ENCODE measurements at regions not wholly inside any gene's neighbourhood (a gene's known extent, or its start where the extent isn't known, plus 50 kb on each side); places are given as distances from the start of the nearest gene placed in this dataset.

DNA sequence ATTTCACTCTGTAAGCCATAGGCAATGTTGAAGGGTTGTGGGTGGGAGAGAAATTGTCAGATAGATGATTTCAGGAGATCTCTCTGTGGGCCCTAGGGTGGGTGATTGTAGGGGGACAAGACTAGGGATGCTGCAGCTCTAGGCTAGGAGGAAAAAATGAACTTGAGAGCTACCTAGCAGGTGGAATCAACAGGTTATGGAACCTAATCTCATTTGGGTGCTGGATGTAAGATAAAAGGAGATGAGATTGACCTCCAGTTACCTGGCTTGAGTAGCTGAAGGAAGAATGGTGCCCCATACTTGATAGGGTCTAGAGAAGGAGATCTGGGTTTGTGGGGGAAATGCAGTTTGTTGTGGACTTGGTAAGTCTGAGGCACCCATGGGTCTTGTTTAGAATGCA is 396.5 kb downstream of the RRAGC start:
- Mint-ChIP-seq H3K27ac (no peak overlapping the region), H3K4me3 (no peak overlapping the region), H3K4me1 (ENCODE audit: low read depth) (no peaks in the 10 kb centered on the region), H3K36me3 (ENCODE audit: low read depth) (no peaks in the 10 kb centered on the region), H3K9me3 (no peaks in the 10 kb centered on the region), H3K27me3 (peaks cover 29% of the 10 kb centered on the region)
- no peak for DNase-seq

DNA sequence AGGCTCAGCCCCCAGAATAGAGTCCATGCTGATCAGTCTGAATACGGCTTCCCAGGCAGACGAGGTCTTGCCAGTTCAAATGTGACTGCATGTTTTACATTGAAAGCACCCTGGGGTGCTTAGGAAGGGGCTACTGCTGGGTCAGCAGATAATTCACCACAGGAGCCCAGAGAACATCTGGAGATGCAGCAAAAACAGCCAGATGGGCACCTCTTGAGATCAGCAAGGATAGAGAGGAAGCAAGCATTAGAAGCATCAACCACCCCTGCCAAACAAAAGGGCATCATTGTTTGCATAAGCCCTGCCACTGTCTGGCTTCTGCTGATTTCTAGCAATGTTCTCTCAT is 403.1 kb downstream of the RRAGC start:
- no peak for DNase-seq
- Mint-ChIP-seq H3K36me3 (ENCODE audit: low read depth) (no peaks in the 10 kb centered on the region), H3K27me3 (peaks cover 20% of the 10 kb centered on the region), H3K4me3 (no peak overlapping the region), H3K4me1 (ENCODE audit: low read depth) (no peaks in the 10 kb centered on the region), H3K9me3 (no peaks in the 10 kb centered on the region), H3K27ac (no peak overlapping the region)

DNA sequence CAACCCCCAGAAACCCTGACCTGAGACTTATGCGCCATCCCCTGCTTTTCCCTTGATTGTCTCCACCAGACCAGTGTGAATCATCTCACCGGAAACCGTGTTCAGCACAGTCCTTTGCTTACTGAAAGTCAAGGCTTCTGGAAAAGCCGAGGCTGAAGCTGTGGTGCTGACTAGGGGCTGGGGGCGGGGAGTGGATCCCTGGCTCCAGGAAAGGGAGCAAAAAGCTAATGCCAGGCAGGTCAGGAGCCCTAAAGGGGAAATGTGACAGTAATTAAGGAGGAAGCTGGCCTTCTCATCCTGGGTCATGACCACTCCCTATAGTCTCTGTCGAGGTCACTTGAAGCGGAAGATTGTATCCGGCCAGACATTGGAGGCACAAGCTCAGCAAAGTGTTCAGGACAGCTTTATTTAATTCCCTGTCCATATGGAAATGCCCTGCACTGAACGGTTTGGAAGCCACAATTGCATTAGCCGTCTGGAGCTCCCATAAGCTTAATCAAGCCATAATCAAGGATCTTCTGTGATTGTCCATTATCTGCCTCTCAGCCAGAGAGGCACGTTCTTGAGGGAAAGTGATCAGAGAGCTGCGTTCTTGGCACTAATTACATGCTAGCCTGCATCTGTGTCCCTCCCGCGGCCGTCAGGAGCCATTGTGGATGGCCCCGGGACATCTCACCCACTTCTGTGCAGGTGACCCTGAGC is 403.6 kb downstream of the RRAGC start:
- no peak overlapping the region for H3K27ac Mint-ChIP-seq
- H3K4me3 Mint-ChIP-seq, result no peak overlapping the region

DNA sequence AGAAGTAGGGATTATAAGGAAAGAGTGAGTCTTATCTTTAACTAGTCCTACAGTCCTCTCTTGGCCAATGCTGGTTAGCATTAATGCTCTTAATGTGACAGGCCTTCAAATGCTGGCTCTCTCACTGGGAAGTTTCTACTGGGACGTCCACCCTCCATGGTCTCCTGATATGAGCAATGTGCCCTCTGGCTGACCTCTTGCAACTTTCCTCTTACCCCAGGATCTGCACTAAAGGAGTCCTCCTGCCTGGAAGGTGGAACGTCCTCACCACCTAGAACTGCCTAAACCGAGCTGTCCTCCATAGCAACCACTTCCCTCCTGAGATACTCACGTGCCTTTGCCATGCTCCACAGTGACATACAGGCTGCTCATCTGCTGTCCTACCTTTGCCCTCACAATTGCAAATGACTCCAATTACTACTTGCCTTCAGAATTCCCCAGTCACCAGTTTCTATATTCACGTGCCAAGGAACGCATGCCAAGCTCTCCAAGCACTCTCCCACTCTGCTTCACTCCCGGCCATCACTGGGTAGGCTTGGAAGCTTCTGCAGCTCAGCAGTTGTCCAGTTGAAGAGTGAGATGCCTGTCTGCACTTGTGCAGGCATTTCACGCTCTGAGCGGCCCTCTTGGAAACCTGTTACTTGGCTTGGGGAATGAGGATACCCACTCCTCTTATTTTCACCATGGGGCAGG is 404.7 kb downstream of the RRAGC start:
- H3K4me3 Mint-ChIP-seq, result no peak overlapping the region
- H3K27ac Mint-ChIP-seq, result no peak overlapping the region
- peaks cover 18% of the 10 kb centered on the region for H3K27me3 Mint-ChIP-seq
- H3K36me3 Mint-ChIP-seq (ENCODE audit: low read depth), result no peaks in the 10 kb centered on the region
- H3K9me3 Mint-ChIP-seq, result no peaks in the 10 kb centered on the region
- no peaks in the 10 kb centered on the region for H3K4me1 Mint-ChIP-seq (ENCODE audit: low read depth)
- DNase-seq, result no peak

More for the DNA sequence above, 403.6 kb downstream of the RRAGC start:
- Mint-ChIP-seq H3K27me3 (peaks cover 20% of the 10 kb centered on the region), H3K4me1 (ENCODE audit: low read depth) (no peaks in the 10 kb centered on the region), H3K36me3 (ENCODE audit: low read depth) (no peaks in the 10 kb centered on the region), H3K9me3 (no peaks in the 10 kb centered on the region)
- no peak for DNase-seq

DNA sequence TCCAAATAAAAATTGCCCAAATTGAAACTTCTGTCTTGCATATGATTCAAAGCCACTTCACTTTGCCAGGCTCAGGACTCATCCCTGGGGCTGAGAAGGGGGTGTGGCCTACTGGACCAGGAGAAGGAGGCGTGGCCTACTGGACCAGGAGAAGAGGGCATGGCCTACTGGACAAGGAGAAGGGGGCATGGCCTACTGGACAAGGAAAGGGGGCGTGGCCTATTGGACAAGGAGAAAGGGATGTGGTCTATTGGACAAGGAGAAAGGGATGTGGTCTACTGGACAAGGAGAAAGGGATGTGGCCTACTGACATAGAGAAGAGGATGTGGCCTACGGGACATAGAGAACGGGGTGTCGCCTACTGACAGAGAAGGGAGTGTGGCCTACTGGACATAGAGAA is 405.3 kb downstream of the RRAGC start:
- Mint-ChIP-seq H3K36me3 (ENCODE audit: low read depth) (no peaks in the 10 kb centered on the region), H3K9me3 (no peaks in the 10 kb centered on the region), H3K27me3 (peaks cover 14% of the 10 kb centered on the region), H3K27ac (no peak overlapping the region), H3K4me3 (no peak overlapping the region), H3K4me1 (ENCODE audit: low read depth) (no peaks in the 10 kb centered on the region)
- DNase-seq, result no peak

DNA sequence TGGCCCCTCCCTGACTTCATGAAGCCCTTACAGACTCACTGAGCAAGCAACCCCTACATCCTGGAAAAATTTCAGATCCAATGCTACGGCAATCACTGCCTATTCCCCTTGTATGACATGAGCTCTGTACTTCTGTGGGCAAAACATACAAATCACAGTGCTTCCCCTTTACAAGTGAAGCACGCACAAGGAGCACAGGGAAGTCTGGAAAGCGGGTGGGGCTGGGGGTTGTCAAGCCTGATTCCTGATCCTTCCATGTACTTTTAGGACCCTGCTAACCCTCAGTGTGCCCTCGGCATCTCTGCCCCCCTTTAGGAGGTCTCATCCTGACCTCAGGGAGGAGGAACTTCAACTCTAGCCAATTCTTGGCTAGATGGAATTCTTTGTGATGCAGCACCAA is 405.7 kb upstream of the POU3F1 start:
- DNase-seq, result no peak
- no peaks in the 10 kb centered on the region for H3K9me3 Mint-ChIP-seq
- no peaks in the 10 kb centered on the region for H3K4me1 Mint-ChIP-seq (ENCODE audit: low read depth)
- peaks cover 14% of the 10 kb centered on the region for H3K27me3 Mint-ChIP-seq
- H3K4me3 Mint-ChIP-seq, result no peak overlapping the region
- no peaks in the 10 kb centered on the region for H3K36me3 Mint-ChIP-seq (ENCODE audit: low read depth)
- no peak overlapping the region for H3K27ac Mint-ChIP-seq

DNA sequence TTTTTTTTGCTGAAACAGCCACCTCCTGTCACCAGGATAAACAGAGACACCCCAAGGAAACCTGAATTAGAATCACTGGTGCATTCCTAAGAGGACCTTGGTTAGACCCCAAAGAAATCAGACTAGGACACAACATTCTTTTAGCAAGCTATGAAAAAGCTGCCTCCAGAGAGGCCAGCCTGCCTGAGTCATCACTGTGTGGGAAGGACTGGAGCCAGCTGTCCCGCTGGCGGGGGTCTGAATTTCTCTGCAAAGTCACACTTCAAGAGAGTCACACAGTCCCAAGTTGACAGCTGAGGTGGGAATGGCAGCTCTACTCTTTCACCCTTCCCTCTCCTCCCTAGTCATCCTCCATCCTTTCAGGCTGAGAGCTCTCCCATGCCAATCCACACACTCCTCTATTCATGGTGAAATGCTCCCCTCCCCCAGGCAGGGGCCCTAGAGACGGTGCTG is 405.0 kb upstream of the POU3F1 start:
- Mint-ChIP-seq H3K27ac (no peak overlapping the region), H3K27me3 (peaks cover 18% of the 10 kb centered on the region), H3K36me3 (ENCODE audit: low read depth) (no peaks in the 10 kb centered on the region)

DNA sequence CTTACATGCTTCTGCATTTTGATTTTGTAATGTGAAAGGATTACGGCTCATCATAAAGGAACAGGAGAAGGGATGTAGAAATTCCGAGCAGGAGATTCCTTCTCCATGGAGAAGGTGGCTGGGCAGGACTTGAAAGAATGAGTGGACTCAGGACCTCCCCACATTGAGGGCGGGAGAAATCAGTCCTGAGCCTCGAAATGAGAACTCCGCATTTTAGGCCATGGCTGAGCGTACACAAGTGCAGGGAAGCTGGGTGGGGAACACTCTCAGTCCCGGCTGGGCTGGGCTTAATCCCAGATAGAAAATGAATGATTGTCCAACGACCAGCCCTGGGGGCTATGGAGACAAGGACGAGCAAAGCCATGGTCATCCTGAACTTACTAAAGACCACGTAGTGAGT is 402.3 kb upstream of the POU3F1 start:
- no peaks in the 10 kb centered on the region for H3K4me1 Mint-ChIP-seq (ENCODE audit: low read depth)
- no peak overlapping the region for H3K27ac Mint-ChIP-seq
- no peak for DNase-seq
- no peaks in the 10 kb centered on the region for H3K9me3 Mint-ChIP-seq
- H3K4me3 Mint-ChIP-seq, result no peak overlapping the region
- no peaks in the 10 kb centered on the region for H3K36me3 Mint-ChIP-seq (ENCODE audit: low read depth)
- peaks cover 41% of the 10 kb centered on the region for H3K27me3 Mint-ChIP-seq

More for the DNA sequence above, 405.0 kb upstream of the POU3F1 start:
- Mint-ChIP-seq H3K4me3 (no peak overlapping the region), H3K9me3 (no peaks in the 10 kb centered on the region), H3K4me1 (ENCODE audit: low read depth) (no peaks in the 10 kb centered on the region)
- no peak for DNase-seq

DNA sequence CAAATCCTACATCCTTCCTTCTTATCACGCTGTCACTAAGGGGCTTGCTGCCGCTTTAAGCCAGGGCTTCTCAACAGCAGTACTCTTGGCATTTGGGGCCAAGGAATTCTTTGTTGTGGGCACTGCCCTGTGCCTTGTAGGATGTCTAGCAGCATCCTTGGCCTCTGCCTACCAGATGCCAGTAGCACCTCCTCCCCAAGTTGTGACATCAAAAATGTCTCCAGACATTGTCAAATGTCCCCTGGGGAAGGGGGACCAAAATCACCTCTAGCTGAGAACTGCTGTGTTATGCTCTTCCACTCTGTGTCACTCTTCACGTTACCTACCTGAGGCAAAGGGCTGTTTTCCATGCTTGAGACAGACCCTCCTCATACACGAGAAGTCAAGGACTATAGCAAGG is 400.3 kb upstream of the POU3F1 start:
- DNase-seq, result no peak
- Mint-ChIP-seq H3K4me3 (no peak overlapping the region), H3K4me1 (ENCODE audit: low read depth) (no peaks in the 10 kb centered on the region), H3K9me3 (peaks cover 1% of the 10 kb centered on the region), H3K27ac (no peak overlapping the region), H3K36me3 (ENCODE audit: low read depth) (no peaks in the 10 kb centered on the region), H3K27me3 (peaks cover 46% of the 10 kb centered on the region)

DNA sequence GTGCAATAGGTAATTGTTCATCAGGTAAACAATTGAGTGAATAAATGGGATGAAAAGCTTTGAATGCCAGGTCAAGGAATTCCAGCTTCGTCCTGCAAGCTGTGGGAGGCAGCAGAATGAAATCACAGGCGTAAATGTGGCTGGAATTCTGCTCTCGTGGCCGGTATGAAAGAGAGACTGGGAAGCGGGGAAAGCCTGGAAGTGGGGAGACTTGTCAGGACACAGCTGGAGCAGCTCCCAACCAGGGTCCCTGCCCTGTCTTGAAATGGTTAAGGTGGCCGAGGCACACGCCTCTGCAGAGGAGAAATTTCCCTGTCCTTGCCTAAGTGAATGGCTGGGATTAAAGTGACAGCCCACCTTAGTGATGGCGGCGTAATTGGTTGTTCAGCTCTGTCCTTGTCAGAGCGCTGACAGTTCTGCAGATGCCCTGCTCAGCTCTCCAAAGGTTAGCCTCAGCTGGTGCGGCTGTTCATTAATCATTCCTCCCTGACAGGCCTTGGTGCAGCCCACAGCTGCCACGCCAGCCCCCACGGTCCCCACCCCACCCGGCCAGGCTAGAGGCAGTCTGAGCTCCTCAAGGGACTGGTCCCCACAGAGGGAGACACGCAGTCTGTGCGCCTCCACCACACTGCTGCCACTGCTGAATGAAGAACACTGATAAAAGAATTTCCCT is 398.3 kb upstream of the POU3F1 start:
- no peak overlapping the region for H3K27ac Mint-ChIP-seq
- no peaks in the 10 kb centered on the region for H3K4me1 Mint-ChIP-seq (ENCODE audit: low read depth)
- H3K36me3 Mint-ChIP-seq (ENCODE audit: low read depth), result no peaks in the 10 kb centered on the region
- H3K9me3 Mint-ChIP-seq, result peaks cover 19% of the 10 kb centered on the region
- H3K27me3 Mint-ChIP-seq, result peaks cover 63% of the 10 kb centered on the region
- no peak for DNase-seq
- no peak overlapping the region for H3K4me3 Mint-ChIP-seq

DNA sequence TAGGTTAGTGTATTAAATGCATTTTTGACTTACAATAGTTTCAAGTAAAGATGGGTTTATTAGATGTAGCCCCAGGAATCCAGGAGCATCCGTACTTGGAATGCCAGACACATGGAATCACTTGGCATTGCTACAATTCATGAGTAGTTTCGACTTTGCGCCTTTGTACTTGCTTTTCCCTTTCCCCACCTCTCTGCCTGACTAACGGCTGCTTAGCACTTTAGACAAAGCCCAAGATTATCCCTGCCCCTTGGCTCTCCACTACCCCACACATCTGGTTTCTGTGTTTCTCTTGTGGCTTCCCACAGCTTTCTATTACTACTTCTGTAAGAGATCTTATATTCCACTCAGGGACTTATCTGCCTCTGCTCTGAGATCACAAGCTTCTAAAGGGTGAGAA is 397.7 kb upstream of the POU3F1 start:
- H3K27ac Mint-ChIP-seq, result no peak overlapping the region
- H3K4me3 Mint-ChIP-seq, result no peak overlapping the region
- H3K4me1 Mint-ChIP-seq (ENCODE audit: low read depth), result no peaks in the 10 kb centered on the region
- peaks cover 64% of the 10 kb centered on the region for H3K27me3 Mint-ChIP-seq
- no peak for DNase-seq
- peaks cover 19% of the 10 kb centered on the region for H3K9me3 Mint-ChIP-seq
- no peaks in the 10 kb centered on the region for H3K36me3 Mint-ChIP-seq (ENCODE audit: low read depth)

DNA sequence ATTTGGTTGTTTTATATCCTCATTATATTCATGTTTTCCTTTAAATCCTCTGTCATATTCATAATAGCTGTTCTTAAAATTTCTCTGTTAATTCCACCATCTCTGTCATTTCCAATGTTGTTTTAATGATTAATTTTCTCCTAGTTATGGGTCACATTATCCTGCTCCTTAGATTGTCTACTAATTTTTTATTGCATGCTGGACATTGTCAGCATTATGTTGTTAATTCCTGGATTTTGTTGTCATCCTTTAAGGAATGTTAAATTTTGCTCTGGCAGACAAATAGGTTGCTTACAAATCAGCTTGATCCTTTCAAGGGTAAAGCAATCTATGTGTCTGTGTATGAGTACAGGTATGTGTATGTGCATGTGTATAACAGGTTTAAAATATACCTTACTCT is 393.8 kb upstream of the POU3F1 start:
- H3K4me1 Mint-ChIP-seq (ENCODE audit: low read depth), result no peaks in the 10 kb centered on the region
- H3K4me3 Mint-ChIP-seq, result no peak overlapping the region
- peaks cover 19% of the 10 kb centered on the region for H3K9me3 Mint-ChIP-seq
- DNase-seq, result no peak
- H3K27me3 Mint-ChIP-seq, result peaks cover 44% of the 10 kb centered on the region
- no peaks in the 10 kb centered on the region for H3K36me3 Mint-ChIP-seq (ENCODE audit: low read depth)
- H3K27ac Mint-ChIP-seq, result no peak overlapping the region

DNA sequence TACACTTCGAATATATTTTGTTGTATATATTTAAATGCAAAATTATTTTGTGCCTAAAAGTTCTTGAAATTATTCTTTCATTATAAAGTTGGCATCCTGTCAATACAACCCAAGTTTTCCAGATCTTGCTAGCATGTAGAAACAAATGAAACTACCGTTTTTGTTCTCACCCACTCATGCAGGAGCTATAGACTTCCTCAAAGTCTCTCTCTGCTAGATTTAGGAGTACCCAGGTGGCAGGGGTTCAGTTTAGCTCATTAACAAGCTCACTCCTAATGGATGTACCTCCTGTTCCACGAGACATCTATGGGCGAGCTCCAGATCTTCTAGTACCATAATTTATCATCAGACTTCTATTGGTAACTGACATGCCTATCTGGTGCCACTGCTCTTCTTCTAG is 390.2 kb upstream of the POU3F1 start:
- no peak for DNase-seq
- Mint-ChIP-seq H3K4me3 (no peak overlapping the region), H3K27me3 (peaks cover 30% of the 10 kb centered on the region), H3K27ac (no peak overlapping the region), H3K9me3 (peaks cover 16% of the 10 kb centered on the region), H3K36me3 (ENCODE audit: low read depth) (no peaks in the 10 kb centered on the region), H3K4me1 (ENCODE audit: low read depth) (no peaks in the 10 kb centered on the region)

DNA sequence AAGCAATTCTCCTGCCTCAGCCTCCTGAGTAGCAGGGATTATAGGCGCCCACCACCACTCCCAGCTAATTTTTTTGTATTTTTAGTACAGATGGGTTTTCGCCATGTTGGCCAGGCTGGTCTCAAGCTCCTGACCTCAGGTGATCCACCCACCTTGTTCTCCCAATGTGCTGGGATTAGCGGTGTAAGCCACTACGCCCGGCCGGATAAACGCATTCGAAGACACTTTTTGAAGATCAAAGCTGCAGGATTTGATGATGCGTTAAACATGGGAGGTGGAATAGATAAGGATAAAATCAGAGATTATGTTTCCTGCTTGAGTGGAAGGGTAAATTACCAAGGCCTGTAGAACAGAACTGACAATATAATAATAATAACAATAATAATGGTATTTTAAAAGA is 389.4 kb upstream of the POU3F1 start:
- Mint-ChIP-seq H3K27ac (no peak overlapping the region), H3K36me3 (ENCODE audit: low read depth) (no peaks in the 10 kb centered on the region), H3K9me3 (peaks cover 9% of the 10 kb centered on the region), H3K4me3 (no peak overlapping the region), H3K27me3 (peaks cover 24% of the 10 kb centered on the region), H3K4me1 (ENCODE audit: low read depth) (no peaks in the 10 kb centered on the region)
- DNase-seq, result no peak

DNA sequence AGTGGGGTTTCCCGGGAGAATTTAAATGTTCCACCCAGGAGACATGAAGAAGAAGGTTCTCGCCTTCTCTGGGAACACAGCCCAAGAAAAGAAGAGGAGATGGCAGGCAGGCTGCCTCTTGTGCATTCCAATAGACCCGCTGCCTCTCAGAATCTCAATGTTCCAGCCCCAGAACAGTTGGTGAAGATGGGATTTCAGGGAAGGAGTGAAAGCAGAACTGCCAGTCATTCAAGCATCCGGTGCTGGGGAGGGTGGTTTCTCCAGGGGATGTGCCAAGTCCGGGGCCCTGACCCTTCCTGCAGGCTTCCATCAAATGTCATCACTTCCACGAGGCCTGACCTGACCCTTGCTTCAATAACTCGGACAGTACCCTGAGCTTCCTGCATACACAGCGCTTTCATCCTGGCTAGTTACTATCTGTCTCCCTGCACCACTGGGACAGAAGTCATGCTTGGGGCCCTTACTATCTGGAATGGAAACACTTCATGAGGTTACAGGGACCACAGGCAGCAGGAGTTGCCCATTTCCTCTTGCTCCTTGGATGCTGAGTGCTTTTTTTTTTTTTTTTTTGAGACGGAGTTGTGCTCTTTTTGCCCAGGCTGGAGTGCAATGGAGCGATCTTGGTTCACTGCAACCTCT is 386.6 kb upstream of the POU3F1 start:
- DNase-seq, result no peak
- no peak overlapping the region for H3K4me3 Mint-ChIP-seq
- no peaks in the 10 kb centered on the region for H3K4me1 Mint-ChIP-seq (ENCODE audit: low read depth)
- H3K36me3 Mint-ChIP-seq (ENCODE audit: low read depth), result no peaks in the 10 kb centered on the region
- no peak overlapping the region for H3K27ac Mint-ChIP-seq
- H3K27me3 Mint-ChIP-seq, result peaks cover 16% of the 10 kb centered on the region
- H3K9me3 Mint-ChIP-seq, result no peaks in the 10 kb centered on the region

Data from activated T-cell treated with anti-CD3 and anti-CD28 coated beads, Interleukin-2, amount 50 U/mL, for 24 hours (primary cell).